Gastroesophageal sphincter (tissue), 4 donors: ENCODE measurements at regions not wholly inside any gene's neighbourhood (a gene's known extent, or its start where the extent isn't known, plus 50 kb on each side); places are given as distances from the start of the nearest gene placed in this dataset.

Experiments
- ATAC-seq: fragments of 150-250 bp; one replicate; pipeline ENCODE4 v1.9.1; 2016; ENCODE audit warnings: mild to moderate bottlenecking, moderate library complexity
- H3K27ac ChIP-seq, 4 donors: fragments of 200-600 bp; sonication (generic) in 3 of 4; 1 replicate in 3 of 4; 2 replicates in 1 of 4; pipeline ENCODE4 v1.5.1; 2016 to 2019
- H3K27me3 ChIP-seq: fragments of 200-600 bp; sonication (generic); one replicate; pipeline ENCODE4 v1.5.1; 2019
- H3K36me3 ChIP-seq, 2 donors: fragments of 200-600 bp; sonication (generic); one replicate each; pipeline ENCODE4 v1.5.1; 2019; ENCODE audit warnings: control low read depth in 1 of 2
- H3K4me1 ChIP-seq, 3 donors: fragments of 200-600 bp; sonication (generic); 1 replicate in 2 of 3; 2 replicates in 1 of 3; pipeline ENCODE4 v1.5.1; 2016 to 2019; ENCODE audit warnings: control low read depth in 2 of 3
- H3K4me3 ChIP-seq, 2 donors: fragments of 200-600 bp; sonication (generic); one replicate each; pipeline ENCODE4 v1.5.1; 2019; ENCODE audit warnings: mild to moderate bottlenecking in 1 of 2, moderate library complexity in 1 of 2
- H3K9me3 ChIP-seq, 3 donors: fragments of 200-600 bp; sonication (generic); one replicate each; pipeline ENCODE4 v1.5.1; 2017 to 2019; ENCODE audit warnings: control low read depth in 2 of 3
- CTCF ChIP-seq, 4 experiments: fragments of 200-600 bp in 2 of 4; fragments of 450-650 bp in 2 of 4; sonication (generic) in 1 of 4; IDR thresholded peaks; one replicate each; pipeline ENCODE4 v1.5.1; 2017 to 2019; ENCODE audit warnings: antibody characterized with exemption in 4 of 4, mild to moderate bottlenecking in 2 of 4, moderate library complexity in 2 of 4
- EP300 ChIP-seq: sonication (generic); formaldehyde crosslinking; IDR thresholded peaks from one replicate; pipeline ENCODE4 v1.6.1; 2017; ENCODE audit warnings: antibody characterized with exemption, mild to moderate bottlenecking
- POLR2A ChIP-seq, 2 donors: fragments of 450-650 bp; IDR thresholded peaks; one replicate each; pipeline ENCODE4 v1.6.1; 2017; ENCODE audit warnings: antibody characterized with exemption in 2 of 2, mild to moderate bottlenecking in 2 of 2, moderate library complexity in 1 of 2
- POLR2AphosphoS5 ChIP-seq: sonication (generic); formaldehyde crosslinking; IDR thresholded peaks from one replicate; pipeline ENCODE4 v1.6.1; 2017; ENCODE audit warnings: antibody characterized with exemption
- WGBS, 2 donors: methylation state at CpG; one replicate each; pipeline ENCODE4 v1.1.5; 2018; ENCODE audit warnings: low coverage in 1 of 2; 5-methylcytosine and 5-hydroxymethylcytosine counted together

- no peaks in the 10 kb centered on the region for H3K9me3 ChIP-seq
- no peak overlapping the region for H3K27ac ChIP-seq
- WGBS, 2 donors = 84 to 92% methylated on average over 2 to 5 of the region's 7 CpGs
- H3K4me1 ChIP-seq = no peaks in the 10 kb centered on the region
- no peaks in the 10 kb centered on the region for H3K27me3 ChIP-seq
- no peak overlapping the region for H3K4me3 ChIP-seq
- TF ChIP-seq POLR2A (IDR thresholded peaks at IDR 0.05) = no peak
- TF ChIP-seq CTCF (IDR thresholded peaks at IDR 0.05) = no peak
- TF ChIP-seq POLR2AphosphoS5 = no peak
- no peak for TF ChIP-seq EP300
- ATAC-seq = no peak
- no peaks in the 10 kb centered on the region for H3K36me3 ChIP-seq
Observed at GRCh38 chr1:14468751-14469150, 129.7 kb upstream of the KAZN start.

GRCh38 chr1:14470802-14471201 lies 127.7 kb upstream of the KAZN start:
- no peak for ATAC-seq
- no peak for TF ChIP-seq POLR2AphosphoS5
- TF ChIP-seq CTCF (IDR thresholded peaks at IDR 0.05) = no peak
- TF ChIP-seq EP300 = no peak
- no peak for TF ChIP-seq POLR2A (IDR thresholded peaks at IDR 0.05)
- 87 to 100% methylated on average over 2 to 4 of the region's 4 CpGs for WGBS, 2 donors
- Histone ChIP-seq H3K36me3 (no peaks in the 10 kb centered on the region), H3K9me3 (no peaks in the 10 kb centered on the region), H3K27me3 (no peaks in the 10 kb centered on the region), H3K4me1 (no peaks in the 10 kb centered on the region), H3K4me3 (no peak overlapping the region), H3K27ac (no peak overlapping the region)

- WGBS, 2 donors = 86 to 89% methylated on average over 1 of the region's 1 CpG
- no peak for ATAC-seq
- Histone ChIP-seq H3K27ac (no peak overlapping the region), H3K9me3 (no peaks in the 10 kb centered on the region), H3K4me1 (no peaks in the 10 kb centered on the region), H3K27me3 (no peaks in the 10 kb centered on the region), H3K36me3 (no peaks in the 10 kb centered on the region), H3K4me3 (no peak overlapping the region)
- TF ChIP-seq CTCF (IDR thresholded peaks at IDR 0.05) (no peak), POLR2AphosphoS5 (no peak), EP300 (no peak), POLR2A (IDR thresholded peaks at IDR 0.05) (no peak)
Observed at GRCh38 chr1:14474856-14475255, 123.6 kb upstream of the KAZN start.

- H3K4me1 ChIP-seq = no peaks in the 10 kb centered on the region
- 69 to 85% methylated on average over 5 to 8 of the region's 8 CpGs for WGBS, 2 donors
- no peaks in the 10 kb centered on the region for H3K9me3 ChIP-seq
- ATAC-seq = no peak
- no peak overlapping the region for H3K4me3 ChIP-seq
- H3K36me3 ChIP-seq = no peaks in the 10 kb centered on the region
- no peaks in the 10 kb centered on the region for H3K27me3 ChIP-seq
- H3K27ac ChIP-seq = no peak overlapping the region
- TF ChIP-seq POLR2AphosphoS5 (no peak), CTCF (IDR thresholded peaks at IDR 0.05) (no peak), EP300 (no peak), POLR2A (IDR thresholded peaks at IDR 0.05) (no peak)
Observed at GRCh38 chr1:14476170-14476955, 122.1 kb upstream of the KAZN start.

GRCh38 chr1:14478120-14478519 lies 120.4 kb upstream of the KAZN start:
- 69 to 100% methylated on average over 1 of the region's 2 CpGs for WGBS, 2 donors
- H3K27me3 ChIP-seq = no peaks in the 10 kb centered on the region
- H3K9me3 ChIP-seq = no peaks in the 10 kb centered on the region
- H3K4me1 ChIP-seq = no peaks in the 10 kb centered on the region
- no peaks in the 10 kb centered on the region for H3K36me3 ChIP-seq
- no peak overlapping the region for H3K4me3 ChIP-seq
- H3K27ac ChIP-seq = no peak overlapping the region
- ATAC-seq = no peak
- no peak for TF ChIP-seq CTCF (IDR thresholded peaks at IDR 0.05)
- TF ChIP-seq EP300 = no peak
- no peak for TF ChIP-seq POLR2AphosphoS5
- no peak for TF ChIP-seq POLR2A (IDR thresholded peaks at IDR 0.05)
